GM11168 (cell line): ENCODE measurements at regions not wholly inside any gene's neighbourhood (a gene's known extent, or its start where the extent isn't known, plus 50 kb on each side); places are given as distances from the start of the nearest gene placed in this dataset.

Experiments used
- in situ Hi-C: fragments of 300-500 bp; cut with MboI; formaldehyde crosslinking; loops from one replicate; pipeline ENCODE4 v1.12.0; 2022; ENCODE audit warnings: low sequenced_read_pairs; ENCODE audit not compliant: unreplicated experiment

- in situ Hi-C loops = no loop called here
These were observed 519.6 kb upstream of the HS6ST1 start for GRCh38 chr2:128838244-128838643.

- in situ Hi-C loops = no loop called here
These were observed 523.1 kb upstream of the HS6ST1 start for GRCh38 chr2:128841803-128842202.

DNA sequence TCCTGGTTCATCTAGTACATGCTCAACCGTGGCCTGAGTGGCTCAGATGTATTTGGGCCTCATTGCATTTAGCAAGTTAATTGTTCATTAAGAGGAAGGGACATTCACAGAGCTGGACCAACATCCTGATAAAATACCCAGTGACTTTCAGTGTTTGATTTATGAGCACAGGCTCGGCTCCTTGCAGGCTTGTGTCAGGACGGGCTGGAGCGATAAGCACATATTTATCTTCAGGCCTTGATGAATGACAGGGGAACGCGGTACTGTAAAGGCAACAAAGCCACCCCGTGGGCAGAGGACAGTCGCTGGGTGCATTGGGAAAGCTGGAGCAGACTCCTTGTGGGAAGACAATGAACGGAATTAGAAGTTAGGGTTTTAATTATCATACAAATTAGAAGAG is 548.6 kb upstream of the HS6ST1 start:
- in situ Hi-C loops = no loop called here

DNA sequence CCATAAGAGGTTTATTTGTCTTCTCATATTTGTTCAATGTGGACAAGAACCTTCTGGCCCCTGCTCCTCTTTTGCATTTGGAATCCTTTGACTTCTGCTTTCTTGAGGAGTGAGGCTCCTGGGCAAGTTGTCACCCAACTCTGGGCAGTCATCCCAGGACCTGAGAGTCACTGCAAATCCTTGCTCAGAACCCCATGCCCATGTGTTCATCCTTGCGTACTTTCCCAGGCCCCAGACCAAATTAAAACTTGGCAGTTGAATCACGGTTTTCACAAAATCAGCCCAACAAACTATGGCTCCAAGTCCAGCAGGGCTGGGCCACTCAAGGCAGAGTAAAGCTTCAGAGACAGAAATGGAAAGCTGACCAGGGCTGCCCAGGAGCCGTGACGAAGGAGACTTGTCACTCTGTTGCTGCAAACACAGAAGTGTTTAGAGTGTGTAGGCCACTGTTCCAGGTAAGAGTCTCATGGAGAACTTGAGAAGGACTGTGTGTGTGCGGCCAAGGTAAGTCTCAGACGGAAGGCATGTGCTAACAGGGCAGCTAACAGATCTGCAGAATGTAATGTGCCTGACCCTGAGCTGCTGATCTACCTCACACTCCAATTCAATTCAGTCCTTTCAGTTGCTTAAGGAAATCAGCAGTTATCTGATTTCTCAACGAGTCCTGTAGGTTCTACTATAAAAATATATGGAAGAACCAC is 549.4 kb upstream of the HS6ST1 start:
- in situ Hi-C loops = no loop called here

GRCh38 chr2:128868686-128869551 is 550.3 kb upstream of the HS6ST1 start:
- in situ Hi-C loops = no loop called here

DNA sequence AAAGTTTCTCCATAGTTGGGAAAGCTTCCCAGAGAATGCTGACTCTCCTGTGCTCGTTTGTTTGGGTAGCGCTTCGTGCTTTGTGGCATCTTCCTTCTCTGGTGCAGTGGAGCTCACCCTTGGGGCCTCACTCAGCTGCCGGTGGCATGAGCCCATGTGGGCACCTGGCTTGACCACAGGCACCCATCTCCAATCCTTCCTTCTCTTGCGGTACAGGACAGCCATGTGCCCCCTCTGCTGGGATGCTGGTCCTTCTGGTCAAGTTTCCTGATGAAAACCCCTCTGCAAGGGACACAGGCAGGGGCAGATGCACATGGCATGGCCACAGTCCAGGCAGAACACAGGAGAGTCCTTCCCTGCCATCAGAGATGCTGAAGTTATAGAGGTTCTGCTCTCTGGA is 555.9 kb upstream of the HS6ST1 start:
- in situ Hi-C loops = no loop called here

- in situ Hi-C loops = no loop called here
These were observed 558.6 kb upstream of the HS6ST1 start for GRCh38 chr2:128876986-128877983.

- in situ Hi-C loops = no loop called here
These were observed 560.5 kb upstream of the HS6ST1 start for GRCh38 chr2:128879161-128879560.

DNA sequence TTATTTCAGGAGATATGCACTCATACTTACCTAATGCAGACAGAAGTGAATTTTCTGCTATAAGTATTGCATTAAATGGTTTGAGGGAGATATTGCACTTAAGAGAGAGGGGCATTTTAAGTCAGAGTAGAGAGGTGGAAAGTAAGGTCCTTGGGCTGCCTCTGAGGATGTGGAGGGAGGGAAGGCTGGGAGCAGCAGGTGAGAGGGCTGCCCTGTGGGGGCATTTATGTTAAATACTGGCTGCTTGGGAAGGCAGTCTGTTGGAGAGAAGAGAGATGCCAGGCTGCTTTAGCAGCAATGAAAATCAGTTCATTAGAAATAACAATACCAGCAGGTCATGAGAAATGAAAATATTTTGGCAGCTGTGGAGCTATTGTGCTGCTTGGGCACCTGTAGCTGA is 576.2 kb upstream of the HS6ST1 start:
- in situ Hi-C loops = no loop called here

DNA sequence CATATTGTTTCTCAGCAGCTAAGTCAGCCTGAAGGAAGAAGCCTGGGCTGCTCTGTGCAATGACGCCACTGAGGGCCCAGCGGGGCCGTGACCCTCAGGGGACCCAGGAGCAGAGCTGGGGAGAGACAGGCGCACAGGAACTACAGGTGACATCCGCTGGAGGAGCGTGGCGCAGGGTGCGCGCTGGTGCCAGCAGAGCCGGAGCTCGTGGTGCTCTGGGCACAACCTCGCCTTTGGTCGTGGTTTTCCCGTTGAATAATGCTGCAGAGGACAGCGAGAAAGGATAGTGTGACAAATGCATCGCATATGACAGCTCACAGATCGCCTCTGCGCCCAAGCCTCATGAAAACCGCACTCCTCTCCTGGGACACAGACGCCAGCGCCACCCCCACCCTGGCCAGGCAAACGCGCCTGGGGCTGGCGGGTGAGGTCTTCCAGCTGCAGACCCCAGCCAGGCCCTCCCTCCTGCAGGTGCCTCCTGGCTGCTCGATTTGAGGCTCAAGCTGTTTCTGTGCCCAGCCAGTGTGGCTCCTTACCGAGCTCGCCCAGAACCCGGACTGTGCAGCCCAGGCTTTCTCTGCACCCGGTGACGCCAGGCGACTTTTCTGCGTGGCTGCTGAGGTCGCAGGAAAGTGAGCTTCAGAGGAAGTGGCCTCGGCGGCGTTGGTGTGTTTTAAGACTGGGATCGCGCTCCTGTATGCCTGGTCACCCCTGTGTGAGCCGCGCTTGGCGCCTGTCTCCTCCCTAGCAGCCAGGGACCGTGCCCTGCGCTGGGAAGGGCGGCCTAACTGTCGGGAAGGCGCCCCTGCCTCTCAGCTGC is 583.1 kb upstream of the HS6ST1 start:
- in situ Hi-C loops = no loop called here

DNA sequence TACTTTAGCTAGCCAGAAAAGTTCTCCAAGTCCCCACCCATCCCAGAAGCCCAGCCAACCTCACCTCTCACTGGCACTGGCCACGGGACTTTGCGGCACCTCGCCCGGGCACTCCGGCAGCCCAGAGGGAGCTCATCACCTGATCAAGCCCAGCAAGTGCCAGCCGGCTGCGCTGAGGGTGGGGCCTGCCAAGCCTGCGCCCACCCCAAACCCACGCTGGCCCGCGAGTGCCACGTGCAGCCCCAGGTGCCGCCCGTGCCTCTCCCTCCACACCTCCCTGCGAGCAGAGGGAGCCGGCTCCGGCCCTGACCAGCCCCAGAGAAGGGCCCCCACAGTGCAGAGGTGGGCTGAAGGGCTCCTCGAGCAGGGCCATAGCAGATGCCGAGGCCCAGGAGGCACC is 585.0 kb upstream of the HS6ST1 start:
- in situ Hi-C loops = no loop called here

GRCh38 chr2:128911276-128911675 is 592.6 kb upstream of the HS6ST1 start:
- in situ Hi-C loops = no loop called here

GRCh38 chr2:128914320-128914719 is 595.7 kb upstream of the HS6ST1 start:
- in situ Hi-C loops = no loop called here

DNA sequence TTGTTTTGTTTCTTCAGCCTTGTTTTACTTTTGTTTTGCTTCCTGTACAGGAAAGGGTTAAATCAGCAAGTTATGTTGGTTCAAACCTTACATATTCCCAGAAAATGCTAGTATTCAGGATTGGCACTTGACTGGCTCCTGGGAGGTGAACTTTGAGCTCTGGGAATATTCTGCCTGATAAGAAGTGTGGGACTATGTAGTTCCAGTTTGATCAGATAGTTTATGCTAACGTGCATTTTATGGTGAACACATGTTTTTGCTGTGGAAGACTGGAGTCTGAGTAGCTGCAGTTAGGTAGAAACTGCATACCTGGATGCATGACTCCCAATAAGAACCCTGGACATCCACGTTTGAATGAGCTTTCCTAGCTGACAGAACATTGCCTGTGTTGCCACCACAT is 603.1 kb upstream of the HS6ST1 start:
- in situ Hi-C loops = no loop called here

GRCh38 chr2:128922154-128922553 is 603.5 kb upstream of the HS6ST1 start:
- in situ Hi-C loops = no loop called here

DNA sequence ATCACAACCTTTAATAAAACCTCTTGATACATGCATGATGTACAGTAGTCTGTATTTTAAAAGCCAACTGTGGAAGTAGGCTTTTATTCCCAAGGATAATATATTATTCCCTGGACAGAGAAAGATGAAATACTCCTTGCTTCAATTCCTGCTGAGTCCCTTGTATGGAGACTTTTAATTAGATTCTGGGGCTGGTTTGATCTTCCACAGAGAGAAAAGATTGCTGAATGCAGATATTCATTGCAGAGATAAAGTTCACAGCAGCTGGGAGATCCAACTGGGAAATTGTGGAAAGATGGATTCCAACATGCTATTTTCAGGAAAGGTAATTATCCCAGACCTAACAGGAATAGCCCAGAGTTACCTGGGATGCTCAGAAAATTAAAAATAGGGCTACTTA is 607.0 kb upstream of the HS6ST1 start:
- in situ Hi-C loops = no loop called here

GRCh38 chr2:128930101-128930500 is 611.4 kb upstream of the HS6ST1 start:
- in situ Hi-C loops = no loop called here

DNA sequence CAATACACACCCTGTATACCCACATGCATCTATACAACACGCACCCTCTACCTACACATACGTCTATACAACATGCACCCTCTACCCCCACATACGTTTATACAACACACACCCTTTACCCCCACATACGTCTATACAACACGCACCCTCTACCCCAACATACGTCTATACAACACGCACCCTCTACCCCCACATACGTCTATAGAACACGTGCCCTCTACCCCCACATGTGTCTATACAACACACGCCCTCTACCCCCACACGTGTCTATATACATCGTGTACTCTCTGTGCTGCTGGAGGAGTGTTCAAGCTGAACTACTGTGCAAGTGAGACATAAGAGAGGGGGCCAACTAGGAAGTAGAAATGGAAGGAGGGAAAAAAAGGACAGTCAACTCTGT is 621.7 kb upstream of the HS6ST1 start:
- in situ Hi-C loops = no loop called here

- in situ Hi-C loops = no loop called here
These were observed 623.1 kb upstream of the HS6ST1 start for GRCh38 chr2:128941751-128942150.

GRCh38 chr2:128949360-128949759 is 630.7 kb upstream of the HS6ST1 start:
- in situ Hi-C loops = no loop called here
